HPDE6-E6E7 (cell line): ENCODE measurements at regions not wholly inside any gene's neighbourhood (a gene's known extent, or its start where the extent isn't known, plus 50 kb on each side); places are given as distances from the start of the nearest gene placed in this dataset.

ENCODE experiments used
- DNase-seq: peaks from one replicate; pipeline ENCODE4 v3.0.0; 2011; ENCODE audit warnings: missing footprints; ENCODE audit errors: extremely low spot score

- no peak for DNase-seq
These were observed 465.4 kb upstream of the THBS1 start for GRCh38 chr15:39115379-39116057.

DNA sequence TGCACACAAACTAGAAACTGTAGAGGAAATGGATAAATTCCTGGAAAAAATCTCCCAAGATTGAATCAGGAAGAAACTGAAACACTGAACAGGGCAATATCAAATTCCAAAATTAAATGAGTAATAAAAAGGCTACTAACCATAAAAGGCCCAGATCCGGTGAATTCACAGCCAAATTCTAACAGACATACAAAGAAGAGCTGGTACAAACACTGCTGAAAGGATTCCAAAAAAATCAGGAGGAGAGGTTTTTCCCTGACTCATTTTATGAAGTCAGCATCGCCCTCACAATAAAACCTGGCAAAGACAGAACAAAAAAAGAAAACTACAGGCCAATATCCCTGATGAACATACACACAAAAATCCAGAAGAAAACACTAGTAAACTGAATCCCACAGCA, 462.4 kb upstream of the THBS1 start:
- no peak for DNase-seq

- no peak for DNase-seq
These were observed 456.7 kb upstream of the THBS1 start for GRCh38 chr15:39124155-39124552.

GRCh38 chr15:39124553-39125171, 456.2 kb upstream of the THBS1 start:
- DNase-seq: no peak

GRCh38 chr15:39125226-39125625, 455.7 kb upstream of the THBS1 start:
- DNase-seq: no peak

GRCh38 chr15:39125904-39126303, 455.0 kb upstream of the THBS1 start:
- DNase-seq: no peak

DNA sequence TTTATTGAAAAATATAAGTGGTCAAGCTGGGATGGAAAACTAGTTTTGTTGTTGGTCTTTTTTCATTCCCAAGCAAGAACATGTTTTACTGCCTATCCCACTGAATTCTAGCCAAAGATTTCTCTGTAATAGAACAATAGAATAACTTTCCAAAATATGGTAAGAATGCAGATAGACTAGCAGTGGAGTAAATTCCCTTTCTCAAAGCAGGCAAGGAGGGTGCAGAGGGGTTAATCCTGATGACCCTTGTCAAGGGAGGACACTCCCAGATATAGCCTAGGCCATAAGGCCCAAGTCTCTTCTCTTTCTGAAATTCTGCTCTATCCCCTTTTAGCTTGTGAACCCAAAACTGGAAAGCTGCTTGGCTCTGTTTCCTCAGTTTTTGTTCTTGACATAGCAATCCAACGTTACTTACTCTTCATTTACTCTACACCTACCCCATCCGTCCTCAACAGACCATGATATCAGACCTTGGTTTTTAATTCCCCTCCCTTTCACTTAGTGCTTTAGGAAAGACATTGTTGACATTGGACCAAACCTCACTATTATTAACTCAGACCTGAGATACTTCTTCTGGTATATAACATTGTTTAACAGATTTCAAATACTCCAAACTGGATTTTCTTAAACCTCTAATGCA, 453.6 kb upstream of the THBS1 start:
- no peak for DNase-seq

GRCh38 chr15:39127925-39128617, 452.8 kb upstream of the THBS1 start:
- DNase-seq: peak; percentile 71

DNA sequence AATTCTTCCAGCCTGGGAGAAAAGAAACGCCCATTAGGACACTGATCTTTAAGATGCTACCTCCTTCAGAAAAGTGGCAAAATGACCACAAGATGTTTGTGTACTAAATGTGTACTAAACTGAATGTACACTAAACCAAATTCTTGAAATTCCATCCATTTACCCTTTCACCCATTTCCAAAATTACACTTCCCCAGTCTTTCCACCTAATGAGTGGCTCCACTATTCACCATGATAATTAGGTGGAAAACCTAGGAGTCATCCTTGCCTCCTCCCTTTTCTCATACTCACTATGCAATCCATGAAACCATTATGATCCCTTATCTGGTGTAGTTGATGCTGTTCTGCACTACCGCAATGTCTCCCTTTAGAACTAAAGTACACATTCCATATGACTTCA, 452.1 kb upstream of the THBS1 start:
- DNase-seq: no peak

GRCh38 chr15:39130556-39131379, 450.1 kb upstream of the THBS1 start:
- no peak for DNase-seq

GRCh38 chr15:39131609-39132008, 449.3 kb upstream of the THBS1 start:
- DNase-seq: no peak

- no peak for DNase-seq
These were observed 448.8 kb upstream of the THBS1 start for GRCh38 chr15:39132070-39132469.

DNA sequence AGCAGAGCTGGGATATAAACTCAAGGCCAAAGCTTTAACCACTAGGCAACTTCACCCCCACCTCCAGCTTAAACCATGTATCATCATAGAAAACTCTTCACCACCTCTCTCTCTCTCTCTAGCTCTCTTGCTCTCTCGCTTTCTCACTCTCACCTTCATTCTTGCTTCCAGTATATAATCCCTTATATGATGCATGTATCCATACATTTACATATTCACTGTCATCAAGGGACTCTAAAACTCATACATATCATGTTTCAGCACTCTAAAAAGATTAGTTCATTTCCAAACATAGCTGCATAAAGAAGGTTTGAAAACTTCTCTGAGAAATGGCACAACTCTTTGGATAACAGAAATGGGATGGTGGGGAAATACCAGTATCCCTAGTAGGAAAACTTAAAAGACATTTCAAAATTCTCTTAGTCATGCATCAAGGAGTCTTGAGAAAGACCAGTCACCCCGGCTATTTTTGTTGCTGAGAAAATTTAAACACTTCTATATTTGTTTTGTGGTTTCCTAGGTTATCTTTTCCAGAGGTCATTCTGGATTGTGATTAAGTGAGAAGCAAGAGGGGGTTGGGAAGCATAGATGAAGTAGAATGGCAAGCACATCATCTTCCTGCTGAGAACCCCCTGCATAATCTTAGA, 447.8 kb upstream of the THBS1 start:
- no peak for DNase-seq

DNA sequence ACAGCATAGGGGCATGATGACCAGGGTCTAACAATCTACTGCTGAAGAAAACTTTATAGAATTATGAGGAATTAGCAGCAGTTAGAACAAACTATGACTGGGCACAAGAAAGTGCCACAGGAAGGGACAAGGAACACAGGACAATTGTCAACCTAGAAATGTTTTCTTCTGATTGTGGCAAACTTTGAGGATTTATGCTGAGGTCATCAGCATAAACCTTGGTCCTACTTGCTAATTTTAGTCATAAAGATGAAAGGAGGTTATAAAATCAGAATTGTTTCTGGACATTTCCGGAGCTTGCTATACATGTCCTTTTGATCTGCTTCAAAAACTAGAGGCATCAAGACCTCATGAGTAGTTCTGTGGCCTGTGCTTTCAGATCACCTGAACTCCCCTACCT, 446.6 kb upstream of the THBS1 start:
- no peak for DNase-seq

GRCh38 chr15:39135989-39136388, 444.9 kb upstream of the THBS1 start:
- DNase-seq: no peak

DNA sequence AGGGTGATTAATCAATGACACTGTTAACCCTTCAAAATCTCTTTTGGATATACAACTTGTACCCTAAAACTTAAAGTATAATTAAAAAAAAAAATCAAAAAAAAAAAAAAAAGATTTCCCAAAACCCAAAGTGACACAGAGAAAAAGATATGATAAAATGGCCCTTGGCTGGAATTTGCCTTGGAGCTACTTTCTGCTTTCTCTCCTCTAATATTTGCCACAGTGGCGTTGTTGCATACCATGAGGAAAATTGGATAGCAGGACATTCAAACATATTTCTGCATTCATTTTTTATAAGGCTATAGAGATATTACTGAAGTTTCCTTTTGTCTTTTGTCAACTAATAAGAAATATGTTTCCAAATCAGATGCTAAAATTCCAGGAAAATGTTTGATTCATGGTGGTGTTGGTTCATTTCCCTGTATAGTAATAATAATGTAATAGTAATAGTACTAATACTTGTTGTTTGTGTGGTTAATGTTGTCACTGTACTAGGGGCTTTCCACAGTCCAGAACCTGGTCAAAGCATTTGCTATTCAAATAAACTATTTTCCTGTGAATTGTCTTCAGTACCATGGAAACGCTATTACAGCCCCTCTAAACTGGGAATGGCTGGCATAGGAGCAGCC, 441.3 kb upstream of the THBS1 start:
- DNase-seq: no peak

GRCh38 chr15:39140060-39140604, 440.7 kb upstream of the THBS1 start:
- no peak for DNase-seq

DNA sequence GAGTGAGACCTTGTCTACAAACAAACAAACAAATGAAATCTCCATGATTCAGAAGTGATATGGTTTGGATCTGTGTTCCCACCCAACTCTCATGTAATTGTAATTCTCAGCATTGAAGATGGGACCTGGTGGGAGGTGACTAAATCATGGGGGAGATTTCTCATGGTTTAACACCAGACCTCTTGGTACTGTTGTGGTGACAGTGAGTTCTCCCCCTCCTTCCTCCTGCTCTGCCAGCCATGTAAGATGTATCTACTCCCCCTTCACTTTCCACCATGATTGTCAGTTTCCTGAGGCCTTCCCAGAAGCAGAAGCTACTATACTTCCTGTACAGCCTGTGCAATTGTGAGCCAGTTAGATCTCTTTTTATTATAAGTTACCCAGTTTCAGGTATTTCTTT, 438.4 kb upstream of the THBS1 start:
- DNase-seq: no peak

- DNase-seq: no peak
These were observed 437.4 kb upstream of the THBS1 start for GRCh38 chr15:39143479-39143878.

DNA sequence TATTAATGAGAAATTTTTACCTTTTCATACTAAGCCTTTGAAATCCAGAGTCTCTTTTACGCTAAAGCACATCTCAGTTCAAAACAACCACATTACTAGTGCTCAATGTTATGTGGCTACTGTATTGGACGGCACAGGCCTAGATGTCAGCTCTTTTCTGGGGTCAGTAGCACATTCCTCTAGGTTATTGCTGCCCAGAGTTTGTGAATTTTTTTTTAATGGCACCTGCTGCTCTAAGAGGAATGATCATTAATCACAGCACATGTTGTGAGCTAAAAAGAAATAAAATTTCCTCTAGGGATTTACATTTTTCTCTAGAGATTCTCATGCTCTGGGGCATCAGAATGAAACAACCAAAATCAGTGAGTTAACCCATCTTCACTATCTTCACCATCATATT, 436.8 kb upstream of the THBS1 start:
- DNase-seq: no peak
